K562 (cell line): ENCODE measurements at regions not wholly inside any gene's neighbourhood (a gene's known extent, or its start where the extent isn't known, plus 50 kb on each side); places are given as distances from the start of the nearest gene placed in this dataset.

ENCODE experiments used
- ATAC-seq: fragments of 200-7000 bp; cut with Tn5 transposase; 3 replicates; pipeline ENCODE4 v1.9.1; 2020; ENCODE audit warnings: moderate library complexity
- BruUV-seq: library from RNA; stranded (reverse); fragments of 400-500 nt; replicated peaks from 2 replicates; lab custom pipeline; 2021; lab: Mats Ljungman, UMichigan
- CTCF ChIA-PET: fragments of 300-600 bp; formaldehyde crosslinking; extraction: SDS; loops from one replicate; lab custom pipeline; 2021; ENCODE audit warnings: low intra/inter-chr PET ratio; lab: Yijun Ruan, JAX
- POLR2A ChIA-PET: fragments of 300-600, 350-650 bp; sonication (Branson Sonifier 250); formaldehyde crosslinking; extraction: SDS; loops from one replicate; lab custom pipeline; 2021; ENCODE audit warnings: antibody characterized with exemption, inconsistent platforms; lab: Yijun Ruan, JAX
- DNase-seq, 4 experiments: peaks; one replicate each; pipeline versions ENCODE4 v3.0.0 to v3.0.0-alpha.2; 2011 to 2018; ENCODE audit warnings: low spot score in 3 of 4, mixed read lengths in 3 of 4; ENCODE audit errors: extremely low read depth in 1 of 4
- FAIRE-seq: peaks from 2 replicates; lab custom pipeline; 2011; peaks lifted over from hg19 to GRCh38; lab: Jason Lieb, UNC
- H2AFZ ChIP-seq: 2 replicates; pipeline ENCODE4 v1.6.0; 2011; ENCODE audit warnings: low read depth, low read length, control low read depth, inconsistent platforms
- H3K27ac ChIP-seq: fragments of 200-600 bp; 3 replicates; pipeline ENCODE4 v1.8.0; 2011; ENCODE audit warnings: low read depth, mild to moderate bottlenecking, control low read depth, inconsistent platforms, low read length, moderate library complexity, mixed read lengths; ENCODE audit errors: extremely low read depth
- H3K27me3 ChIP-seq, 2 experiments: fragments of 300-600 bp in 1 of 2; 2 replicates in 1 of 2; 3 replicates in 1 of 2; pipeline versions ENCODE4 v1.6.0 to v1.8.0; 2011; ENCODE audit warnings: inconsistent platforms in 2 of 2, low read length in 2 of 2, mild to moderate bottlenecking in 1 of 2, mixed read lengths in 1 of 2, moderate library complexity in 1 of 2; ENCODE audit not compliant: control insufficient read depth in 2 of 2, insufficient read depth in 2 of 2
- H3K36me3 ChIP-seq: fragments of 300-600 bp; 3 replicates; pipeline ENCODE4 v1.8.0; 2011; ENCODE audit warnings: mild to moderate bottlenecking, low read length, inconsistent platforms; ENCODE audit not compliant: control insufficient read depth, insufficient read depth
- H3K4me1 ChIP-seq, 2 experiments: fragments of 200-600 bp in 1 of 2; replicated peaks in 1 of 2; 2 replicates in 1 of 2; 3 replicates in 1 of 2; pipeline versions ENCODE4 v1.5.1 to v1.8.0; 2011; ENCODE audit warnings: inconsistent platforms in 2 of 2, low read length in 2 of 2, mild to moderate bottlenecking in 1 of 2, mixed read lengths in 1 of 2, moderate library complexity in 1 of 2; ENCODE audit not compliant: control insufficient read depth in 2 of 2, insufficient read depth in 2 of 2
- H3K4me2 ChIP-seq: 2 replicates; pipeline ENCODE4 v1.6.1; 2011; ENCODE audit warnings: low read length, control low read depth, inconsistent platforms, mixed read lengths; ENCODE audit not compliant: insufficient read depth
- H3K4me3 ChIP-seq: fragments of 200-600 bp; sonication (generic), shearing (Covaris generic); 2 replicates; pipeline ENCODE4 v1.5.1; 2016; ENCODE audit warnings: control low read depth, inconsistent platforms
- H3K79me2 ChIP-seq: fragments of 200-600 bp; 3 replicates; pipeline ENCODE4 v1.8.0; 2011; ENCODE audit warnings: low read length, inconsistent platforms; ENCODE audit not compliant: control insufficient read depth, insufficient read depth
- H3K9ac ChIP-seq, 2 experiments: 2 replicates each; pipeline versions ENCODE4 v1.6.0 to v1.6.1; 2011; ENCODE audit warnings: low read depth in 2 of 2, low read length in 2 of 2, control low read depth in 1 of 2, inconsistent platforms in 1 of 2, mild to moderate bottlenecking in 1 of 2, mixed read lengths in 1 of 2; ENCODE audit not compliant: insufficient read depth in 1 of 2
- H3K9me1 ChIP-seq: one replicate; pipeline ENCODE4 v1.6.0; 2011; ENCODE audit warnings: inconsistent platforms, mild to moderate bottlenecking, low read length, moderate library complexity; ENCODE audit not compliant: control insufficient read depth, insufficient read depth
- H3K9me3 ChIP-seq: replicated peaks from 2 replicates; pipeline ENCODE4 v1.5.1; 2011; ENCODE audit warnings: low read depth, low read length, inconsistent platforms; ENCODE audit not compliant: control insufficient read depth, insufficient read depth
- H4K20me1 ChIP-seq: replicated peaks from 2 replicates; pipeline ENCODE4 v1.6.1; 2011; ENCODE audit warnings: low read length, inconsistent platforms, mixed read lengths; ENCODE audit not compliant: control insufficient read depth, insufficient read depth
- CHD4 ChIP-seq: fragments of 200-600 bp; sonication (generic); IDR thresholded peaks from 3 replicates; pipeline ENCODE4 v1.6.1; 2012; ENCODE audit warnings: low read depth, mild to moderate bottlenecking, mixed read lengths, low read length, inconsistent platforms; ENCODE audit not compliant: insufficient read depth, insufficient replicate concordance, poor library complexity, severe bottlenecking
- CTCFL ChIP-seq: IDR thresholded peaks from 2 replicates; pipeline ENCODE4 v1.6.1; 2011; ENCODE audit warnings: borderline replicate concordance, low read depth, mild to moderate bottlenecking, moderate library complexity, low read length; ENCODE audit not compliant: insufficient read depth, poor library complexity, severe bottlenecking
- HMG20B ChIP-seq: fragments of 250-450 bp; sonication (Bioruptor Pico); IDR thresholded peaks from 2 replicates; pipeline ENCODE4 v1.5.0; 2021; ENCODE audit warnings: mild to moderate bottlenecking
- ILF3 ChIP-seq: fragments of 450-650 bp; IDR thresholded peaks from 2 replicates; pipeline ENCODE4 v1.6.1; 2018; ENCODE audit warnings: antibody characterized with exemption, mild to moderate bottlenecking, moderate library complexity, borderline replicate concordance
- MBD2 ChIP-seq: sonication (generic); IDR thresholded peaks from 2 replicates; pipeline ENCODE4 v1.6.1; 2016; ENCODE audit warnings: low read depth, borderline replicate concordance
- SNIP1 ChIP-seq: fragments of 450-650 bp; IDR thresholded peaks from 2 replicates; pipeline ENCODE4 v1.7.1; 2017; ENCODE audit warnings: low read depth, mild to moderate bottlenecking
- SPI1 ChIP-seq: IDR thresholded peaks from 2 replicates; pipeline ENCODE4 v1.6.1; 2011; ENCODE audit warnings: low read depth, low read length, control low read depth, borderline replicate concordance
- TBL1XR1 ChIP-seq, 2 experiments: IDR thresholded peaks; 2 replicates each; pipeline ENCODE4 v1.6.1; 2012; ENCODE audit warnings: improper control_type of control experiment in 2 of 2, low read length in 2 of 2, mild to moderate bottlenecking in 1 of 2
- TCF7 ChIP-seq: sonication (generic); IDR thresholded peaks from 2 replicates; pipeline ENCODE4 v1.6.1; 2016; ENCODE audit warnings: antibody characterized with exemption, borderline replicate concordance
- YBX1 ChIP-seq: fragments of 450-650 bp; IDR thresholded peaks from 2 replicates; pipeline ENCODE4 v1.7.1; 2016; ENCODE audit warnings: mild to moderate bottlenecking
- ZNF41 ChIP-seq: fragments of 250-450 bp; sonication (Bioruptor Pico); conservative IDR thresholded peaks from 2 replicates; pipeline ENCODE4 v1.4.0; 2020; ENCODE audit warnings: mild to moderate bottlenecking
- WGBS: fragments of 100-300 bp; shearing (Covaris generic); methylation state at CpG from one replicate; pipeline ENCODE4 v1.1.6; 2016; ENCODE audit warnings: low coverage, mixed read lengths; ENCODE audit not compliant: insufficient coverage; ENCODE audit errors: missing lambda C conversion rate; 5-methylcytosine and 5-hydroxymethylcytosine counted together
- in situ Hi-C: fragments of 300-500 bp; cut with MboI; formaldehyde crosslinking; loops from 4 replicates; pipeline ENCODE4 v1.15.0; 2018; ENCODE audit warnings: inconsistent platforms, mixed read lengths
- intact Hi-C: fragments of 100-400 bp; cut with micrococcal nuclease; formaldehyde crosslinking; loops from 2 replicates; pipeline ENCODE4 v1.14.2; 2022
- TF ChIP-seq, protein P1 (sequence below): fragments of 250-450 bp; sonication (Bioruptor Pico); IDR thresholded peaks from 2 replicates; pipeline ENCODE4 v1.8.0; 2022; ENCODE audit warnings: moderate library complexity, mild to moderate bottlenecking, inconsistent platforms

DNA sequence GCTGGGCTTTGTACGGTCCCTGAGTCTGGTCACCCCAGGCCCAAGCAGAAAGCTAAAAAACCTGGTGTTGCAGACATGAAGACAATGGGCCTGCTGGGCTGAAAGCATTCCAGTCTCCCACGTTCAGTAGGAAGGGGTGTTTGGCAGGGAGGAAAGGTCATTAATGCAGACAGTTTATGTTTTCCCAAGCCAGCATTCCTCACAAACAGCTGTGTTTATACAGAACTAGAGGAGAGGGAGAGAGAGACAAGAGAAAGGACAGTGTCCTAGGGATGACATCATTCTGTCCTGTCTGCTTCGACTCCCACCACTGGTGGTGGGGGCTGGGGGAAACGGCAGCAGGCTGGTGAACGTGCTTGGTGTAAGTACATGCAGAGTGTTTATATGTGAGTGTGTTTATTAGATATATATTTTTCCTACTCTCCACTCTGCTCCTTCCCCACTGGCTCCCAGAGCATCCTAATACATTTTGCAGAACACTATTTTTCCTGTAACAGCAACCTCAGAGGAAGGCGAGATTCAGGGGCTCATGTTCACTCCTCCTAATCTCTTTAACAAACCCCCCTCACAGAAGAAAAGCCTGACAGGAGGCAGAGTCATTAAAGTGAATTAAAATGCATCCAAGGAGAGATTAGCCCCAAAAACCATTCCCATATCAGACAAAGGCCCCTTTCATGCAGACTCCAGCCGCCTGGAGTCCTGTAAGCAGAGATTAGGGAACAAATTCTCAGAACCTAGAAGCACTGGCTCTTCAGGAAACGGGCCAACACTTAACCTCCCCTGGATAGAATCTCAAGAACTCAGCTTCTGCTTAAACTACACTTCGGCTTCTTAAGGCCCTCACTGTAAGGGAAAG is 380.4 kb downstream of the TNS1 start (continued):
- TF ChIP-seq, protein P1, sequence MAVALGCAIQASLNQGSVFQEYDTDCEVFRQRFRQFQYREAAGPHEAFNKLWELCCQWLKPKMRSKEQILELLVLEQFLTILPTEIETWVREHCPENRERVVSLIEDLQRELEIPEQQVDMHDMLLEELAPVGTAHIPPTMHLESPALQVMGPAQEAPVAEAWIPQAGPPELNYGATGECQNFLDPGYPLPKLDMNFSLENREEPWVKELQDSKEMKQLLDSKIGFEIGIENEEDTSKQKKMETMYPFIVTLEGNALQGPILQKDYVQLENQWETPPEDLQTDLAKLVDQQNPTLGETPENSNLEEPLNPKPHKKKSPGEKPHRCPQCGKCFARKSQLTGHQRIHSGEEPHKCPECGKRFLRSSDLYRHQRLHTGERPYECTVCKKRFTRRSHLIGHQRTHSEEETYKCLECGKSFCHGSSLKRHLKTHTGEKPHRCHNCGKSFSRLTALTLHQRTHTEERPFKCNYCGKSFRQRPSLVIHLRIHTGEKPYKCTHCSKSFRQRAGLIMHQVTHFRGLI = no peak
- no peak for TF ChIP-seq TCF7
- TF ChIP-seq HMG20B (CRISPR knock-in tag) = no peak
- no peak for TF ChIP-seq TBL1XR1 (IDR thresholded peaks at IDR 0.05; ENCODE audit: low read length in 2 of 2)
- no peak for TF ChIP-seq SNIP1
- TF ChIP-seq, all 486 proteins: peak for 0

GRCh38 chr2:217621391-217621801 is 381.4 kb downstream of the TNS1 start:
- POLR2A ChIA-PET = interaction anchor here (0.6 kb wide), 1 partner anchor 36 kb away, joined by 3 read pairs; no protein-coding TSS in a partner anchor
- DNase-seq = no peak
- H3K4me3 ChIP-seq = no peak overlapping the region
- ATAC-seq = no peak
- no peak overlapping the region for H3K4me2 ChIP-seq
- H3K9me3 ChIP-seq = no peaks in the 10 kb centered on the region
- CTCF ChIA-PET = no interaction called here
- H3K27me3 ChIP-seq = peaks cover 0 to 12% of the 10 kb centered on the region in 2 experiments; a peak in 1 of 5 replicates
- WGBS = 0% methylated on average over 2 of the region's 2 CpGs
- H3K27ac ChIP-seq = no peak overlapping the region
- no peaks in the 10 kb centered on the region for H3K4me1 ChIP-seq
- H3K36me3 ChIP-seq = no peaks in the 10 kb centered on the region
- FAIRE-seq = no peak
- no peaks in the 10 kb centered on the region for H3K9me1 ChIP-seq
- BruUV-seq = no TSS peak
- intact Hi-C loops = no loop called here
- H3K9ac ChIP-seq = no peak overlapping the region
- in situ Hi-C loops = no loop called here
- no peaks in the 10 kb centered on the region for H4K20me1 ChIP-seq
- H3K79me2 ChIP-seq = no peaks in the 10 kb centered on the region
- TF ChIP-seq CTCFL = no peak
- TF ChIP-seq YBX1 = no peak
- no peak for TF ChIP-seq SPI1
- no peak for TF ChIP-seq MBD2
- TF ChIP-seq ZNF41 = no peak
- TF ChIP-seq CHD4 = no peak
- no peak for TF ChIP-seq ILF3
- no peak overlapping the region for H2AFZ ChIP-seq
